SK-N-SH (cell line): ENCODE measurements at regions not wholly inside any gene's neighbourhood (a gene's known extent, or its start where the extent isn't known, plus 50 kb on each side); places are given as distances from the start of the nearest gene placed in this dataset.

Experiments
- EZH2phosphoT487 ChIP-seq: fragments of 200-600 bp; sonication (generic); IDR thresholded peaks from 2 replicates; pipeline ENCODE4 v1.6.1; 2017; ENCODE audit warnings: low read depth, mixed run types, mild to moderate bottlenecking, antibody characterized with exemption, moderate library complexity, borderline replicate concordance
- JUND ChIP-seq: IDR thresholded peaks from 2 replicates; pipeline ENCODE4 v1.4.0; 2012
- TF ChIP-seq, protein P1 (sequence below): fragments of 200-600 bp; sonication (generic); IDR thresholded peaks from 2 replicates; pipeline ENCODE4 v1.6.1; 2017; ENCODE audit warnings: antibody characterized with exemption, mild to moderate bottlenecking, moderate library complexity
- TF ChIP-seq, protein P2 (sequence below): fragments of 150-350 bp; IDR thresholded peaks from 2 replicates; pipeline ENCODE4 v1.6.1; 2017; ENCODE audit warnings: antibody characterized with exemption, low read length, low read depth, borderline replicate concordance
- TF ChIP-seq, protein P3 (sequence below): IDR thresholded peaks from 2 replicates; pipeline ENCODE4 v1.6.1; 2012; ENCODE audit warnings: mild to moderate bottlenecking, low read depth, low read length, moderate library complexity

DNA sequence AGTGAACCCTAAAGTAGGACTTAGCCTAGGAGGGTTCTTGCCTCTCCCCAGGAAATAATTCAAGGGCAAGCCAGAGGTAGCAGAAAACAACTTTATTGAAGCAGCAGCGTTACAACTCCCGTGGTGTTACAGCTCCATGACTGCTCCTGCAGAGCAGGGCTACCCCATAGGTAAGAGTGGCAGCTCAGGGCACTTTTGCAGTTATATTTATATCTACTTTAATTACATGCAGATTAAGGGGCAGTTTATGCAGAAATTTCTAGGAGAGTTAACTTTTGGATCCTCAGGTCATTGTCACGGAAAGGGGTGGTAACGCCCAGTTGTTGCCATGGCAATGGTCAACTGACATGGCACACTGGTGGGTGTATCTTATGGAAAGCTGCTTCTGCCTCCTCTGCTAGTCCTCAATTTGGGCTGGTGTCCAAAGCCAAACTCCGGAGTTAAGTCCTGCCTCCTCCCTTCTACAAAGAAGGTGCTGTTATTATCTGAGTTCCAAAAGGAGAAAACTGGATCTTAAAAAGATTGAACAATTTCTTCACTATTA is 1413.0 kb downstream of the DSC3 start:
- TF ChIP-seq JUND, result no peak
- TF ChIP-seq, protein P1, sequence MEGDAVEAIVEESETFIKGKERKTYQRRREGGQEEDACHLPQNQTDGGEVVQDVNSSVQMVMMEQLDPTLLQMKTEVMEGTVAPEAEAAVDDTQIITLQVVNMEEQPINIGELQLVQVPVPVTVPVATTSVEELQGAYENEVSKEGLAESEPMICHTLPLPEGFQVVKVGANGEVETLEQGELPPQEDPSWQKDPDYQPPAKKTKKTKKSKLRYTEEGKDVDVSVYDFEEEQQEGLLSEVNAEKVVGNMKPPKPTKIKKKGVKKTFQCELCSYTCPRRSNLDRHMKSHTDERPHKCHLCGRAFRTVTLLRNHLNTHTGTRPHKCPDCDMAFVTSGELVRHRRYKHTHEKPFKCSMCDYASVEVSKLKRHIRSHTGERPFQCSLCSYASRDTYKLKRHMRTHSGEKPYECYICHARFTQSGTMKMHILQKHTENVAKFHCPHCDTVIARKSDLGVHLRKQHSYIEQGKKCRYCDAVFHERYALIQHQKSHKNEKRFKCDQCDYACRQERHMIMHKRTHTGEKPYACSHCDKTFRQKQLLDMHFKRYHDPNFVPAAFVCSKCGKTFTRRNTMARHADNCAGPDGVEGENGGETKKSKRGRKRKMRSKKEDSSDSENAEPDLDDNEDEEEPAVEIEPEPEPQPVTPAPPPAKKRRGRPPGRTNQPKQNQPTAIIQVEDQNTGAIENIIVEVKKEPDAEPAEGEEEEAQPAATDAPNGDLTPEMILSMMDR, result no peak
- TF ChIP-seq EZH2phosphoT487, result no peak
- TF ChIP-seq, protein P2, sequence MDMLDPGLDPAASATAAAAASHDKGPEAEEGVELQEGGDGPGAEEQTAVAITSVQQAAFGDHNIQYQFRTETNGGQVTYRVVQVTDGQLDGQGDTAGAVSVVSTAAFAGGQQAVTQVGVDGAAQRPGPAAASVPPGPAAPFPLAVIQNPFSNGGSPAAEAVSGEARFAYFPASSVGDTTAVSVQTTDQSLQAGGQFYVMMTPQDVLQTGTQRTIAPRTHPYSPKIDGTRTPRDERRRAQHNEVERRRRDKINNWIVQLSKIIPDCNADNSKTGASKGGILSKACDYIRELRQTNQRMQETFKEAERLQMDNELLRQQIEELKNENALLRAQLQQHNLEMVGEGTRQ, result no peak
- TF ChIP-seq, protein P3, sequence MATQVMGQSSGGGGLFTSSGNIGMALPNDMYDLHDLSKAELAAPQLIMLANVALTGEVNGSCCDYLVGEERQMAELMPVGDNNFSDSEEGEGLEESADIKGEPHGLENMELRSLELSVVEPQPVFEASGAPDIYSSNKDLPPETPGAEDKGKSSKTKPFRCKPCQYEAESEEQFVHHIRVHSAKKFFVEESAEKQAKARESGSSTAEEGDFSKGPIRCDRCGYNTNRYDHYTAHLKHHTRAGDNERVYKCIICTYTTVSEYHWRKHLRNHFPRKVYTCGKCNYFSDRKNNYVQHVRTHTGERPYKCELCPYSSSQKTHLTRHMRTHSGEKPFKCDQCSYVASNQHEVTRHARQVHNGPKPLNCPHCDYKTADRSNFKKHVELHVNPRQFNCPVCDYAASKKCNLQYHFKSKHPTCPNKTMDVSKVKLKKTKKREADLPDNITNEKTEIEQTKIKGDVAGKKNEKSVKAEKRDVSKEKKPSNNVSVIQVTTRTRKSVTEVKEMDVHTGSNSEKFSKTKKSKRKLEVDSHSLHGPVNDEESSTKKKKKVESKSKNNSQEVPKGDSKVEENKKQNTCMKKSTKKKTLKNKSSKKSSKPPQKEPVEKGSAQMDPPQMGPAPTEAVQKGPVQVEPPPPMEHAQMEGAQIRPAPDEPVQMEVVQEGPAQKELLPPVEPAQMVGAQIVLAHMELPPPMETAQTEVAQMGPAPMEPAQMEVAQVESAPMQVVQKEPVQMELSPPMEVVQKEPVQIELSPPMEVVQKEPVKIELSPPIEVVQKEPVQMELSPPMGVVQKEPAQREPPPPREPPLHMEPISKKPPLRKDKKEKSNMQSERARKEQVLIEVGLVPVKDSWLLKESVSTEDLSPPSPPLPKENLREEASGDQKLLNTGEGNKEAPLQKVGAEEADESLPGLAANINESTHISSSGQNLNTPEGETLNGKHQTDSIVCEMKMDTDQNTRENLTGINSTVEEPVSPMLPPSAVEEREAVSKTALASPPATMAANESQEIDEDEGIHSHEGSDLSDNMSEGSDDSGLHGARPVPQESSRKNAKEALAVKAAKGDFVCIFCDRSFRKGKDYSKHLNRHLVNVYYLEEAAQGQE, result no peak
